ENCODE measurements at regions not wholly inside any gene's neighbourhood (a gene's known extent, or its start where the extent isn't known, plus 50 kb on each side); places are given as distances from the start of the nearest gene placed in this dataset.

DNA sequence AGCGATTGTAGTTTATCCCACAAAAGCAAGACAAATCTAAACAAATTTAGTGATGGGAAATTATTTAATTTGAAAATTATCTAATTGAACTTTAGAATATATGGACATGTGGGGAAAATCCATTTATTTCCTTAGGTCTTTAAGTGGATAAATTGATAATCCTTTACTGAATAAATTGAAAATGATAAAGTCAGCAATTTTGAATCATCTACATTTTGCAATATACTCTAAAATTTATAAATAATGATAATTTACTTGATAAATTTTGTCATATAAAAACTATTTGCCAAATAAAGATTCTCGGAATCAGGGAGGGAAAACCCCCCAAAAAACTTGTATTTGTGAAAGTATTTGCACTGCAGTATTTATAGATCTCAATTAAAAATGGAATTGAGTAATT lies 875.3 kb upstream of the SLITRK5 start:
- DNase-seq (ENCODE audit: extremely low read depth, low read depth), result no peak
- TF ChIP-seq, protein P1, sequence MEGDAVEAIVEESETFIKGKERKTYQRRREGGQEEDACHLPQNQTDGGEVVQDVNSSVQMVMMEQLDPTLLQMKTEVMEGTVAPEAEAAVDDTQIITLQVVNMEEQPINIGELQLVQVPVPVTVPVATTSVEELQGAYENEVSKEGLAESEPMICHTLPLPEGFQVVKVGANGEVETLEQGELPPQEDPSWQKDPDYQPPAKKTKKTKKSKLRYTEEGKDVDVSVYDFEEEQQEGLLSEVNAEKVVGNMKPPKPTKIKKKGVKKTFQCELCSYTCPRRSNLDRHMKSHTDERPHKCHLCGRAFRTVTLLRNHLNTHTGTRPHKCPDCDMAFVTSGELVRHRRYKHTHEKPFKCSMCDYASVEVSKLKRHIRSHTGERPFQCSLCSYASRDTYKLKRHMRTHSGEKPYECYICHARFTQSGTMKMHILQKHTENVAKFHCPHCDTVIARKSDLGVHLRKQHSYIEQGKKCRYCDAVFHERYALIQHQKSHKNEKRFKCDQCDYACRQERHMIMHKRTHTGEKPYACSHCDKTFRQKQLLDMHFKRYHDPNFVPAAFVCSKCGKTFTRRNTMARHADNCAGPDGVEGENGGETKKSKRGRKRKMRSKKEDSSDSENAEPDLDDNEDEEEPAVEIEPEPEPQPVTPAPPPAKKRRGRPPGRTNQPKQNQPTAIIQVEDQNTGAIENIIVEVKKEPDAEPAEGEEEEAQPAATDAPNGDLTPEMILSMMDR (IDR thresholded peaks at IDR 0.05; ENCODE audit: low read depth, low read length), result no peak

DNA sequence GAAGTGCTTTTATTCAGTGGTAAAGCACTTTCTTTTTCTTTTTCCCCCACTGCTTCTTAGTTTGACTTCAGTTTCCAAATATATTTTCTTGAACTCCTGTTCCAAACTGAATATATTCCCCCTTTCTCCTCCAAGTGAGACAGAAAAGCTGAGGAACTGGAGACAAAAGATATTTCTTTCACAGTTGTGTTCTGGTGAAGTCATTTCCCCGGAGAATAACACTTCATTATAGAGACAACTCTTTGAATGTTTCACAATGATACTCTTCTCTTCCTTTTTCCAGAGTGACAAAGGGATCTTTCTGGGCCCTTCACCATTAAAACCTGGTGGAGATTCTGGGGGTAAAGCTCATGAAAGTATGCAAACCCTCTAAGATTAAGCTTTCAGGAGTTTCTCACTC lies 860.8 kb upstream of the SLITRK5 start:
- DNase-seq (ENCODE audit: extremely low read depth, low read depth), result no peak
- TF ChIP-seq, protein P1 (IDR thresholded peaks at IDR 0.05; ENCODE audit: low read depth, low read length), result no peak

DNA sequence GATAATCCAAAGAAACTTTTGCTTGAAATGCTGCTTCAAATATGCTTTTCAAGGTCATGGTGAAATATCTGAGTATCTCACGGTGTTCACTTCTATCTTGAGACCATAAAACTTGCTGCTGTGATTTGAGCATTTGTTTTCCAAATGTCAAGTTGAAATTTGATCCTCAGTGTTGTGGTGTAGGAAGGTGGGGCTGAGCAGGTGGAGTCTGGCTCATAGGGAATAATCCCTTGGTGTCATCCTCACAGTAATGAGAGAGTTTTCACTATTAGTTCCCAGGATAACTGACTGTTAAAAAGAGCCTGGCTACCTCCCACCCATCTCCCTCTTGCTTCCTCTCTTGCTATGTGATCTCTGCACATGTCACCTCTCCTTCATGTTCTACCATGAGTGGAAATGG lies 858.0 kb upstream of the SLITRK5 start:
- TF ChIP-seq, protein P1 (IDR thresholded peaks at IDR 0.05; ENCODE audit: low read depth, low read length), result no peak
- DNase-seq (ENCODE audit: extremely low read depth, low read depth), result no peak

DNA sequence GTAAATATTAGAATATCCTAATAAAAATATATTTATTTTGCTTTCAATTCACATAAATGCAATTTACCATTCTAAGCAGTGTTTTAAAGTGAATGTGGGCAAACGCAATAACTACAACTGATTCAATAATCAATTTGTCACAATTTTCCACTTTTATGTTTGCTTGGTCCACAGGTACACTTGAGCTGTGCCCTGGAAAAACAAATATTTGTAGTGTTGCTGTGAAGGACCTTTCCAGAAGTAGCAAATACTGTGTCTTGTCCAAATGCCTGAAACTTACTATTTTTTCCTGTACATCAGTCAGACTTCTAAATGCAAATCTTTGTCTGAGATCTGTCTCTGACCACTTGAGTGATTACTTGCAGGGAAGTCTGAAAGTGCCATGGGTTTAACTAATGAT lies 845.8 kb upstream of the SLITRK5 start:
- TF ChIP-seq, protein P1 (IDR thresholded peaks at IDR 0.05; ENCODE audit: low read depth, low read length), result no peak
- no peak for DNase-seq (ENCODE audit: extremely low read depth, low read depth)

DNA sequence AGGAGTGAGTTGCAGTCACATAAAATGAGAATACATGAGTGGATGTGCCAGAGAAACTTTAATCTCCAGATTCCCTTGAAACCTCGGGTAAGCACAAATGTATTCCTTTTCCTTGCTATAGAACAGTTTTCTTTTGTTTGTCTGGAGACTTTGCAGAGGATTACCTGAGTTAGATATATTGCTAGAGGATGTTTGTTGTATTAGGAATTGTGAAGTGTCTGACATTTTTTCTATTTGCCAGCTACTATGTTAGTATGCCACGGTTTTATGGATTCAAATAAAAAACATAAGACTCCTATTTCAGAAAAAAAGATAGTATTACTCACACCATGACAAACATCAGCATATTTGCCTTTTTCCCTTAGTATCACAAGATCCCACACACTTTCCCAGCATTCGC lies 844.9 kb upstream of the SLITRK5 start:
- TF ChIP-seq, protein P1 (IDR thresholded peaks at IDR 0.05; ENCODE audit: low read depth, low read length), result no peak
- no peak for DNase-seq (ENCODE audit: extremely low read depth, low read depth)

DNA sequence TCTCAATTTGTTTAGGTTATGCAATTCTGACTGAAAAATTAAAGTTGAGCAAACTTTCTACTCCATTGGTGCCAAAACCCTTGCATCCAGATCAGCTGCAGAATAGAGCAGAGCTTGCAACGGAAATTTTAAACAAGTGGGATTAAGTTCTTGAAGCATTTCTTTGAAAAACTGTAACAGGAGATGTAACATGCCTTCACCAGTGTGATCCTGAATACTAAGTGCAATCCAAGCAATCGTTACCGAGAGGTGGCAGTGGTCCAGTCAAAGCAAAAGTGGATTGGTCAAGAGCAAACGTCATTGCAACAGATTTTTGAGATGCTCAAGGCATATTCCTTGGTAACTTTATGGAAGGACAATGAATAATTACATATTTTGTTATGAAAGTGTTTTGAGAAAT lies 841.1 kb upstream of the SLITRK5 start:
- DNase-seq (ENCODE audit: extremely low read depth, low read depth), result no peak
- TF ChIP-seq, protein P1 (IDR thresholded peaks at IDR 0.05; ENCODE audit: low read depth, low read length), result no peak

DNA sequence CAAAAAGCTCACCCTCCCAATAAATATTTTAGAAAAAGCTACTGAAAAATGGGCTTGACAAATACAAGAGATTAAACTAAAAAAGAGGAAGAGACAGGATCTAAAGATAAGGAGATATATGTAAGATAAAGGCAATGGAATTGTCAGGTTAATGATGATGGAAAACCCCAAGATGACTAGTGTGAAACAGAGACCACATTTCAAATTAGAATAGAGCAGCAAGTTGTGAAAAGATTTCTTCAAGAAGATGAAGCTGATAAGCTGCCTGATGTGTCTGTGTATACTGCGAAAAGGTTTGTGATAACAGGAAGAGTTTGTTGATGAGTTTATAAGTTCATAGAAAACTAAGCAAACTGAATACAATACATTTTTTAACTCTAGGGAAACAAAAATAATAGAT lies 840.1 kb upstream of the SLITRK5 start:
- TF ChIP-seq, protein P1 (IDR thresholded peaks at IDR 0.05; ENCODE audit: low read depth, low read length), result no peak
- DNase-seq (ENCODE audit: extremely low read depth, low read depth), result no peak

Measured in AG09319 (cell line).